OCI-LY1 (cell line): ENCODE measurements at regions not wholly inside any gene's neighbourhood (a gene's known extent, or its start where the extent isn't known, plus 50 kb on each side); places are given as distances from the start of the nearest gene placed in this dataset.

Source experiments
- CTCF ChIP-seq: fragments of 200-600 bp; sonication (generic), shearing (Covaris generic); IDR thresholded peaks from 2 replicates; pipeline ENCODE4 v1.5.1; 2017; ENCODE audit warnings: mild to moderate bottlenecking, antibody characterized with exemption, low read length, moderate library complexity, mixed read lengths
- EZH2 ChIP-seq: fragments of 200-600 bp; sonication (generic), shearing (Covaris generic); IDR thresholded peaks from 2 replicates; pipeline ENCODE4 v1.8.0; 2017; ENCODE audit warnings: borderline replicate concordance, mixed run types, mild to moderate bottlenecking, antibody characterized with exemption, low read length, moderate library complexity, mixed read lengths

DNA sequence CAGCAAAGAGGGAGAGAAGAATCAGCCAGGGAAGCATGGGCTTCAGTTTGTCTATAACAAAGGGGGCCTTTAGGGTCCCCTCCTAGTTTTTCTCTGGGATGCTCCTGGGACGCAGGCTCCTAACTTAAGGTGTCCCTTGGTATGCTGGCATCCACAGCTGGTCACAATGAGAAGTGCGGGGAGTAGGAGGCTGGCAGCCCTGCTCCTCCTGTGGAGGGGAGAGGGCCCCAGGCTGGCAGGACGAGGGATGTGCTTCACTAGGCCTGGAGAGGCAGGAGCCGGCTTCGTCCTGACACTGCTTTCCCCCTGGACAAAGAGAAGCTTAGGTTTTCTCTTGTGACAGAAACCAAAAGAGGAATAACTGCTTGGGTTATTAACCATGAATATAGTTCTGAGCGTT, 67.6 kb downstream of the NENF start:
- TF ChIP-seq CTCF (no peak), EZH2 (no peak)
